ENCODE measurements at regions not wholly inside any gene's neighbourhood (a gene's known extent, or its start where the extent isn't known, plus 50 kb on each side); places are given as distances from the start of the nearest gene placed in this dataset.

- TF ChIP-seq CTCF (IDR thresholded peaks at IDR 0.05), result no peak
- TF ChIP-seq EZH2 (IDR thresholded peaks at IDR 0.05), result no peak
- TF ChIP-seq EZH2phosphoT487 (IDR thresholded peaks at IDR 0.05), result no peak
Measured at GRCh38 chr18:72444111-72444797, 99.9 kb downstream of the CBLN2 start.
